VCaP (cell line): ENCODE measurements at regions not wholly inside any gene's neighbourhood (a gene's known extent, or its start where the extent isn't known, plus 50 kb on each side); places are given as distances from the start of the nearest gene placed in this dataset.
"Not testable (repeated sequence)": the region's sequence is repeated elsewhere in the genome, so short reads cannot be mapped to it uniquely, and the experiment has no call there.

Experiments
- H3K27ac ChIP-seq: fragments of 450-650 bp; 2 replicates; pipeline ENCODE4 v1.5.1; 2017
- TF ChIP-seq, protein P1 (sequence below): fragments of 450-650 bp; conservative IDR thresholded peaks from 2 replicates; pipeline ENCODE4 v1.5.1; 2017; ENCODE audit warnings: mild to moderate bottlenecking, moderate library complexity

DNA sequence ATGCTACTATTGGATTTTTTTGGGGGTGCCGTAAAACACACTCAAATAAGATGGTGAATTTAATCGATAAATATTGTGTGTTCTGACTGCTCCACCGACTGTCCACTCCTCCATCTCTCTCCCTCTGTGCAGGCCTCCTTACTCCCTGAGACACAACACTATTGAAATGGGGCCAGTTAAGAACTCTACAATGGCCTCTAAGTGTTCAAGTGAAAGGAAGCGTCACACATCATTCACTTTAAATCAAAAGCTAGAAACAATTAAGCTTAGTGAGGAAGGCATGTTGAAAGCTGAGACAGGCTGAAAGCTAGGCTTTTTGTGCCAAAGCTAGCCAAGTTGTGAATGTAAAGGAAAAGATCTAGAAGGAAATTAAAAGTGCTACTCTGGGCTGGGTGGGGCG is 156.7 kb downstream of the CTTN start:
- no peak overlapping the region for H3K27ac ChIP-seq
- TF ChIP-seq, protein P1, sequence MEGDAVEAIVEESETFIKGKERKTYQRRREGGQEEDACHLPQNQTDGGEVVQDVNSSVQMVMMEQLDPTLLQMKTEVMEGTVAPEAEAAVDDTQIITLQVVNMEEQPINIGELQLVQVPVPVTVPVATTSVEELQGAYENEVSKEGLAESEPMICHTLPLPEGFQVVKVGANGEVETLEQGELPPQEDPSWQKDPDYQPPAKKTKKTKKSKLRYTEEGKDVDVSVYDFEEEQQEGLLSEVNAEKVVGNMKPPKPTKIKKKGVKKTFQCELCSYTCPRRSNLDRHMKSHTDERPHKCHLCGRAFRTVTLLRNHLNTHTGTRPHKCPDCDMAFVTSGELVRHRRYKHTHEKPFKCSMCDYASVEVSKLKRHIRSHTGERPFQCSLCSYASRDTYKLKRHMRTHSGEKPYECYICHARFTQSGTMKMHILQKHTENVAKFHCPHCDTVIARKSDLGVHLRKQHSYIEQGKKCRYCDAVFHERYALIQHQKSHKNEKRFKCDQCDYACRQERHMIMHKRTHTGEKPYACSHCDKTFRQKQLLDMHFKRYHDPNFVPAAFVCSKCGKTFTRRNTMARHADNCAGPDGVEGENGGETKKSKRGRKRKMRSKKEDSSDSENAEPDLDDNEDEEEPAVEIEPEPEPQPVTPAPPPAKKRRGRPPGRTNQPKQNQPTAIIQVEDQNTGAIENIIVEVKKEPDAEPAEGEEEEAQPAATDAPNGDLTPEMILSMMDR = no peak

DNA sequence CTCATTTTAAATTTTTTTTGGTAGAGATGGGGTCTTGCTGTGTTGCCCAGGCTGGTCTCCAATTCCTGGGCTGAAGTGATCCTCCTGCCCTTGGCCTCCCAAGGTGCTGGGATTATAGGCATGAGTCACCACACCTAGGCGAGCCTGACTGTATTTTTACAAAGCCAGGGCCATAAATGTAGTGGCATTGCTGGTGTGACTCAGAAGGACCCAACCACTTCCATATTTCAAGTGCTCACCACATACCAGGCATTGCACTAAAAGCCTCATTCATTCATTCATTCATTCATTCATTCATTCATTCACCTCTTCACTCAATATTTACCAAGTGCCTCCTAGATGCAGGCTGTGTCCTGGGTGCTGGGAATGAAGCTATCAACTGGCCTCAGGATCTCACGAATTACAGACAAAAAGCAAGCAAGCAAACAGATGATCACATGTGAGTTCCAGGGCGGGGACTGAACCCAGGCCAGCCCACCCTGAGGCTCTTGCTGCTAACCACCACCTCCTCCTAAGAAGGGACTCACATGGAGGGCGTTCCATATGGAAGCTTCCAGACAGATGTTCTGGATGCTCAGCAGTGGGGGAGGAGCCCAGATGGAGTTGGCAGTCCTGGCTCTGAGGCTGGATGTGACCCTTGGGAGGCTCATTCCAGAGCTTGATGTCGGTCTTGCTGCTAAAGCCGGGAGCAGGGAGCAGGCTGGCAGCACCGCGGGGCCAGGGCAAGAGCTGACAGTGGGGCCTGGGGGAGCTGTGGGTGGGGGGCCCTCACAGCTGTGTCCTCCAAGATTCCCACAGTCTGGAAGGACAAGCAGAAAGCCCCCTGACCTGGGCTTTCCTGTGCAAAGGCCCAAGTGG is 158.8 kb downstream of the CTTN start:
- TF ChIP-seq, protein P1 = no peak
- no peak overlapping the region for H3K27ac ChIP-seq

DNA sequence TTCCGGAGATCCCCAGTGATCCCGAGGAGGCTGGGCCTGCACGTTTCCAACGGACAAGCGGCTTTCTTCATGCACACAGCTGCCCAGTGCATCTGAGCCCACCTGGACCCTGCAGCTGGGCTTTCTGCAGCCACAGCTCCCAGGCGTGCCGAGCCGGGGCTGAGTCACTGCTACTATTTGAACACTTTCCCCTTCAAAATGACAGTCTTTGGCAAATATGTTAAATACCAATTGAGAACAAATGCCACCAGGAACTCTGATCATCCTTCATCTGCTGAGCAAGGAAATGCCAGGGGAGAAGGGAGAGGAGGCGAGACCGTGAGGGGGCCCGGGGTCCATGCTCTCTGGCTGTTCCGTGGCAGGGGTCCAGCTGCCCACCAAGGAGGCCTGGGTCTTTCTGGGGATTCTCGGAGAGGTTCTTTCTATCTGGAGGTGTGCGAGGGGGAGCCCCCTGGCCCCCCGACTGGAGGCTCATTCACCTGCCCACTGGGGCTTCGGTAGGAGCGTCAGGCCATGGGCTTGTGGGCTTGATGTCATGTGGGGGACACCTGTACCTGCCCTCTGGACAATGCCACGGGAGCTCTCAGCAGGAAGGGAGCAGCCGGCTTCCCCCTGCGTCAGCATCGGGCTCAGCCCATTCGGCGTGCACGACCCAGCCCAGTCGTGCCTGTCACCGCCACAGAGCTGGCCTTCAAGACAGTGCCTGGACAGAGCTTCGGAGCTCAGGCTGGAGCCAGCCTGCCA is 159.6 kb downstream of the CTTN start:
- no peak overlapping the region for H3K27ac ChIP-seq
- TF ChIP-seq, protein P1 = no peak

DNA sequence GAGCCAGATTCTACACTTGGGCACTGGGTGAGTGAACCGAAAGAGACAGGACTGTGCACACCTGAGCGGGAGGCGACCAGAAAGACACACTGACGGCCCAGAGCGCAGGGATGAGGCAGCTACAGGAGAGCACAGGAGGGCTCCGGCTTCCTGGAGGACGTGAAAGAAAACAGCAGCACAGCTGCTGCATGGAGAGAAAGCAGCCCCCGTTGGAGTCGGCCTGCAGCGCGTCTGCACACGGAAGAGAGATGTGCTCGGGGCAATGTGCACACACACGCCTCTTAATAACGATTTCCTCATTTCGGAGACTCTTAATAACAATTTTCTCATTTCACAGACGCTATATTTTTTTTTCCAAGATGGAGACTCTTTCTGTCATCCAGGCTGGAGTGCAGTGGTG is 160.4 kb downstream of the CTTN start:
- H3K27ac ChIP-seq = no peak overlapping the region
- TF ChIP-seq, protein P1 = no peak

GRCh38 chr11:70559516-70559915 is 161.2 kb downstream of the CTTN start:
- TF ChIP-seq, protein P1 = no peak
- H3K27ac ChIP-seq = no peak overlapping the region

GRCh38 chr11:70560621-70561020 is 162.3 kb downstream of the CTTN start:
- not testable (repeated sequence) for H3K27ac ChIP-seq

DNA sequence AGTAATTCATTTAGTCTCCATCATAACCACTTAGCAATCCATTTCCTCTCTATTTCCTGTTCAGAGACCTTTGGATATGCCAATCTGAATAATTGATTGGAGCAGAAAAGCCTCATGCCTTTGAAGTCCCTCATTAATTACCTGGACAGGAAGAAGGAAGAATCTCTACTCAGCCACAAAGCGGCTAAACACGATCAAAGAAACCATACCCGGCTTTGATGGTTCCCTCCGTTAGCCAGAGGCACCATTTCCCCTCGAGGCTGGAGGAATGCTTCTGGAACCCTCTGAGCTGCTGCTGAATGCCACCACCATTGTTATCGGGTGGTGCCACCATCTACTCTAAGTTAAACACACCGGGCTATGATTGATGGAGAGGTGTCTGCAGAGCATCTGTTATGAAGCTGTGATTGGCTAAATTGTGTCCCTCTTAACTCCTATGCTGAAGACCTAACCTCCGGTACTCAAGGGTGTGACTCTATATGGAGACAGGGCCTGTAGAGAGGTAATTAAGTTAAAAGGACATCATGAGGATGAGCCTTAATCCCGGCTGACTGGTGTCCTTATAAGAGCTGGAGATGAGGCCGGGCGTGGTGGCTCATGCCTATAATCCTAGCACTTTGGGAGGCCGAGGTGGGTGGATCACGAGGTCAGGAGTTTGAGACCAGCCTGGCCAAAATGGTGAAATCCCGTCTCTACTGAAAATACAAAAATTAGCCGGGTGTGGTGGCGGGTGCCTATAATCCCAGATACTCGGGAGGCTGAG is 168.6 kb downstream of the CTTN start:
- TF ChIP-seq, protein P1 = no peak

More for the DNA sequence above, 168.6 kb downstream of the CTTN start:
- H3K27ac ChIP-seq = no peak overlapping the region
